Stomach (tissue), 4 donors: ENCODE measurements at regions not wholly inside any gene's neighbourhood (a gene's known extent, or its start where the extent isn't known, plus 50 kb on each side); places are given as distances from the start of the nearest gene placed in this dataset.

Experiments used
- POLR2A ChIP-seq, 4 donors: fragments of 450-650 bp; IDR thresholded peaks; one replicate each; pipeline ENCODE4 v1.6.1; 2016; ENCODE audit warnings: antibody characterized with exemption in 4 of 4, control low read depth in 2 of 4, mild to moderate bottlenecking in 1 of 4, moderate library complexity in 1 of 4
- TF ChIP-seq, protein P1 (sequence below), 7 experiments: fragments of 450-650 bp in 4 of 7; fragments of 200-600 bp in 3 of 7; sonication (generic) in 3 of 7; IDR thresholded peaks; one replicate each; pipeline ENCODE4 v1.5.1; 2016 to 2019; ENCODE audit warnings: antibody characterized with exemption in 7 of 7, control low read depth in 2 of 7, mild to moderate bottlenecking in 1 of 7

DNA sequence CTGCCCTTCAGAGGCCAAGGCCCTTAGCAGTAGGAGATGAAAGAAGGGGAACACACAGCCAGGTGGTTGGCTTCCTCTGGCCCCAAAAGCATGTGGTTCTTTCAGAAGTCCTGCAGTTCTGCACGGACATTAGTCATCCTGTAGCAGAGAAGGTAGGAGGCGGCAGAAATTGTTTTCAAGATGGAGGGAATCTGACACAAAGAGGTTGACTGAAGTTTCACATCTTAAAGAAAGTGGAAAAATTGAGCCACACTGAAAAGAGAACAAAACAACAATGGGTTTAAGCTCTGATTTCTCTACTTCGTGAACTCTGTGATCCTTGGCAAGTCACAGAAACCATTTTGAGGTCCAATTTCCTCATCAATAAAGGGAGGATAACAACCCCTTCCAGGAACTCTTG is 125.3 kb upstream of the DNAH14 start:
- TF ChIP-seq POLR2A (IDR thresholded peaks at IDR 0.05) = no peak
- TF ChIP-seq, protein P1, sequence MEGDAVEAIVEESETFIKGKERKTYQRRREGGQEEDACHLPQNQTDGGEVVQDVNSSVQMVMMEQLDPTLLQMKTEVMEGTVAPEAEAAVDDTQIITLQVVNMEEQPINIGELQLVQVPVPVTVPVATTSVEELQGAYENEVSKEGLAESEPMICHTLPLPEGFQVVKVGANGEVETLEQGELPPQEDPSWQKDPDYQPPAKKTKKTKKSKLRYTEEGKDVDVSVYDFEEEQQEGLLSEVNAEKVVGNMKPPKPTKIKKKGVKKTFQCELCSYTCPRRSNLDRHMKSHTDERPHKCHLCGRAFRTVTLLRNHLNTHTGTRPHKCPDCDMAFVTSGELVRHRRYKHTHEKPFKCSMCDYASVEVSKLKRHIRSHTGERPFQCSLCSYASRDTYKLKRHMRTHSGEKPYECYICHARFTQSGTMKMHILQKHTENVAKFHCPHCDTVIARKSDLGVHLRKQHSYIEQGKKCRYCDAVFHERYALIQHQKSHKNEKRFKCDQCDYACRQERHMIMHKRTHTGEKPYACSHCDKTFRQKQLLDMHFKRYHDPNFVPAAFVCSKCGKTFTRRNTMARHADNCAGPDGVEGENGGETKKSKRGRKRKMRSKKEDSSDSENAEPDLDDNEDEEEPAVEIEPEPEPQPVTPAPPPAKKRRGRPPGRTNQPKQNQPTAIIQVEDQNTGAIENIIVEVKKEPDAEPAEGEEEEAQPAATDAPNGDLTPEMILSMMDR (IDR thresholded peaks at IDR 0.05) = no peak
